ENCODE measurements at regions not wholly inside any gene's neighbourhood (a gene's known extent, or its start where the extent isn't known, plus 50 kb on each side); places are given as distances from the start of the nearest gene placed in this dataset.

DNA sequence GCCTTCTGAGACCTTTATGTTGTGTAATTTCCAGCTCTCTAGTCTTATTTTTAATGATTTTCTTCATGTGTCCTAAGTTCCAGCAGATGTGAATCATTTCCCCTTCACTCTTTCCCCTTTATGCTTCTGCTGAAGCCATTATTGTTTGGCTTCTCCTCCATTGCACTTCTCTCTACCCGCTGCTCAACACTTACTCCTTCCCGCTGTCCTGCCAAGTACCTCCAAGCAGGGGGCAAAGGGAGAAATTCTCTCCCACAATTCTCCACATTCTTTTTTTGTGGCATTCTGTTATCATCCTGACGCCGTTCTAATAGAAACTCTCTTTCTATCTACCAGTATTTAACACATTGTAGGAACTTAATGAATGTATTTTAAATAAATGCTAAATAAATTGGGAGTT is 388.9 kb upstream of the TPK1 start:
- intact Hi-C loops (cut with micrococcal nuclease) = no loop called here
- CTCF ChIA-PET = no interaction called here
- Mint-ChIP-seq H3K4me3 (no peak overlapping the region), H3K9me3 (no peaks in the 10 kb centered on the region), H3K36me3 (ENCODE audit: low read depth) (no peaks in the 10 kb centered on the region), H3K4me1 (ENCODE audit: low read depth) (no peaks in the 10 kb centered on the region), H3K27ac (no peak overlapping the region), H3K27me3 (ENCODE audit: low read depth) (no peaks in the 10 kb centered on the region)
- DNase-seq = no peak

DNA sequence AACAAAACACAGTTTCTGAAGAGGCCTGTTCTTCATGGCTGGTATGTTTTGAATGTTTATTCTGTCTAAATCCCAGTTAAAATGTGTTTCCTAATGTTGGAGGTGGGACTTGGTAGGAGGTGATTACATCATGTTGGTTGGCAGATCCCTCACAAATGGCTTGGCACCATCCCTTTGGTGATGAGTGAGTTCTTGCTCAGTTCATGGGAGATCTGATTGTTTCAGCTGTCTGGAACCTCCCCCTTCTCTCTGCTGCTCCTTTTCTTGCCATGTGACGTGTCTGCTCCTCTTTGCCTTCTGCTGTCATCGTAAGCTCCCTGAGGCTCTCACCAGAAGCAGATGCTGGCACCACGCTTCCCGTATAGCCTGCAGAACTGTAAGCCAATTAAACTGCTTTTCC is 383.6 kb upstream of the TPK1 start:
- peaks cover 2% of the 10 kb centered on the region for H3K9me3 Mint-ChIP-seq
- no peaks in the 10 kb centered on the region for H3K36me3 Mint-ChIP-seq (ENCODE audit: low read depth)
- no peak for DNase-seq
- H3K27ac Mint-ChIP-seq = no peak overlapping the region
- no peaks in the 10 kb centered on the region for H3K27me3 Mint-ChIP-seq (ENCODE audit: low read depth)
- H3K4me3 Mint-ChIP-seq = no peak overlapping the region
- no peaks in the 10 kb centered on the region for H3K4me1 Mint-ChIP-seq (ENCODE audit: low read depth)
- intact Hi-C loops (cut with micrococcal nuclease) = no loop called here
- CTCF ChIA-PET = no interaction called here

DNA sequence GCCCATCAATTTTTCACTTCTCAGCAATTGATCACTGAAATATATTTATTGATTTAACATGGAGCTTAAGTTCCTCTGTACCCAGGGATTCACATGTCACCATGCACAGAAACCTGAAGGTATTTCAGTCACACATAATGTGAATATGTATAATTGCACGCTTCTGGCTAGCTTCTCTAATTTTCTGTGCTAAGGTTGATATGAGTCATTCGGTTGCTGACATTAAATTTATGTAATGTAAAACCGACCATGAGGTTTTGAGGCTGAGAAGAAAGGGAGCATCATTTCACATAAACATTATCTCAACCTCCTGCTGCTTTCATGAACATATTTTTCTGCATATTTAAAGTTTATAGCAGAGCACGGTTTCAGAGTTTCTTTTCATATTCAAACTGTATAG is 381.0 kb upstream of the TPK1 start:
- intact Hi-C loops (cut with micrococcal nuclease) = no loop called here
- no peak for DNase-seq
- Mint-ChIP-seq H3K4me1 (ENCODE audit: low read depth) (no peaks in the 10 kb centered on the region), H3K27ac (no peak overlapping the region), H3K36me3 (ENCODE audit: low read depth) (no peaks in the 10 kb centered on the region), H3K9me3 (peaks cover 2% of the 10 kb centered on the region), H3K27me3 (ENCODE audit: low read depth) (no peaks in the 10 kb centered on the region), H3K4me3 (no peak overlapping the region)
- CTCF ChIA-PET = no interaction called here

DNA sequence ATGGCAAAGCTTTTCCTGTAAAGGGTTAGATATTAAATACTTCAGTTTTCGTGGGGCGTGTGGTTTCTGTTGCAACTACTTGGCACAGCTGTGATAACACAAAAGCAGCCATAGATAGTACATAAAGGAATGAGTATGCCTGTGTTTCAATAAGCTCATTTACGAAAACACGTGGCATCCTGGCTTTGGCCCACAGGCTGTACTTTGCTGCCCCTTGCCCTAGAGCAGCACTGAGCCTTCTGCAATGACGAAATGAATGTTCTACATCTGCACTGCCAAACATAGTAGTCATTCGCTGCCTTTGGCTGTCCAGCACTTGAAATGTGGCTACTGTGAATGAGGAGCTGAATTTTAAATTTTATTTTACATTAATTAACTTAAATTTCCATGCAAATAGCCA is 376.2 kb upstream of the TPK1 start:
- CTCF ChIA-PET = no interaction called here
- Mint-ChIP-seq H3K4me3 (no peak overlapping the region), H3K4me1 (ENCODE audit: low read depth) (no peaks in the 10 kb centered on the region), H3K9me3 (peaks cover 2% of the 10 kb centered on the region), H3K27me3 (ENCODE audit: low read depth) (peaks cover 2% of the 10 kb centered on the region), H3K36me3 (ENCODE audit: low read depth) (no peaks in the 10 kb centered on the region), H3K27ac (no peak overlapping the region)
- DNase-seq = no peak
- intact Hi-C loops (cut with micrococcal nuclease) = no loop called here

DNA sequence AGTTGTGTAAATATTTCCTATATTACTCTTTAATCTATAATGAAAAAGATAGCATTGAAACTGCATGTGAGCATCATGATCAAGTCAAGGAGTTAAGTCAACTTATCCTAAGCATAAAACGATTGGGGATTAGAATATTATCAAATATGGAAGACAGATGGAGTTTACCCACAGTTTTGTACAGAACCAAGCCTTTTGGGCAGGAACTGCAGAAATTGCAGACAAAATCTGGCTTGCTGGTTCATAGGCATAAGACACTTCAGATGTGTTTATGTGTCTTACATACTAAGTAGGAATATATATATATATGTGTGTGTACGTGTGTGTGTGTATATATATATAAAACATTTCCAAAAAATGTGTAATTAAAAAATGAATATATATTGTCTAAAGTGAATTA is 375.4 kb upstream of the TPK1 start:
- H3K27me3 Mint-ChIP-seq (ENCODE audit: low read depth) = peaks cover 2% of the 10 kb centered on the region
- H3K4me3 Mint-ChIP-seq = no peak overlapping the region

DNA sequence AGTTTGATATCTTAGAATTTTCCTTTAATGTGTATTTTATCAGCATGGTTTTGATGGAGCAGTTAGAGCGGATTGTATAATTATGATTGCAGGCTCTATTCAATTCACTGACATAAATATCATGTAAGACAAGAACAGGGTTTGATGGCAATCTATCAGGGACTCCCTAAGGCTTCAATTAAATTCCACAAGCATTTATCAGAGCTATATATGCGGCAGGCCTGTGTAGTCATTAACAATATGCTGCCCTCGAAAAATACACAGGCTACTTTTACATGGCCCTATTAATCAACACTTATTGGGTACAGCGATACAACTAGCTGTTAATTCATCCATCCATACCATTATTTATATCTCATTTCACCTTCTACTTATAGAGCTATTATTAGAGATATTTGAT is 358.1 kb upstream of the TPK1 start:
- Mint-ChIP-seq H3K27ac (no peak overlapping the region), H3K36me3 (ENCODE audit: low read depth) (no peaks in the 10 kb centered on the region), H3K9me3 (no peaks in the 10 kb centered on the region), H3K27me3 (ENCODE audit: low read depth) (no peaks in the 10 kb centered on the region), H3K4me1 (ENCODE audit: low read depth) (no peaks in the 10 kb centered on the region), H3K4me3 (no peak overlapping the region)
- no peak for DNase-seq
- intact Hi-C loops (cut with micrococcal nuclease) = no loop called here
- CTCF ChIA-PET = no interaction called here

More for the DNA sequence above, 375.4 kb upstream of the TPK1 start:
- no peaks in the 10 kb centered on the region for H3K4me1 Mint-ChIP-seq (ENCODE audit: low read depth)
- no peaks in the 10 kb centered on the region for H3K9me3 Mint-ChIP-seq
- CTCF ChIA-PET = interaction anchor here (1.6 kb wide), 1 partner anchor 10 kb away, joined by 4 read pairs; no protein-coding TSS in a partner anchor
- no peaks in the 10 kb centered on the region for H3K36me3 Mint-ChIP-seq (ENCODE audit: low read depth)
- DNase-seq = no peak
- H3K27ac Mint-ChIP-seq = no peak overlapping the region
- intact Hi-C loops (cut with micrococcal nuclease) = no loop called here

DNA sequence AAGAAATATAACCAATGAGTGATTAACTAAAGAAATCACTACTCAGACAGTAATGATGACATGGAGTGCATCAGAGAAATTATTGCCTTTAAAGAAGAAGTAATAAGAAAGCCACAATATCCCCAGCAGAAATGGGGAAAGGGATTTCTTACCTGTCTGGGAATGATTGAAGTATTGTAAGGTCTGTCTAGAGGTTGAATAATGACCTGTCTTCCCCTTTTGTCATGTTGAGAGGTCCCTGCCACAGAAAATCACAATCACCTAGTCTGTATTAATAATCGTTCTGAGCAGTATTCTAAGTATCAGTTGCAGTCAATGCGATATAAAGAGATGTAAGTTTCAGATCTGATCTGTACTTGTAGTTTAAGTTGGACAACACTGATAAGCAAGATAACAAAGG is 349.1 kb upstream of the TPK1 start:
- no peaks in the 10 kb centered on the region for H3K36me3 Mint-ChIP-seq (ENCODE audit: low read depth)
- CTCF ChIA-PET = no interaction called here
- H3K9me3 Mint-ChIP-seq = no peaks in the 10 kb centered on the region
- no peak for DNase-seq
- intact Hi-C loops (cut with micrococcal nuclease) = no loop called here
- H3K27me3 Mint-ChIP-seq (ENCODE audit: low read depth) = peaks cover 7% of the 10 kb centered on the region
- H3K27ac Mint-ChIP-seq = no peak overlapping the region
- H3K4me3 Mint-ChIP-seq = no peak overlapping the region
- no peaks in the 10 kb centered on the region for H3K4me1 Mint-ChIP-seq (ENCODE audit: low read depth)

DNA sequence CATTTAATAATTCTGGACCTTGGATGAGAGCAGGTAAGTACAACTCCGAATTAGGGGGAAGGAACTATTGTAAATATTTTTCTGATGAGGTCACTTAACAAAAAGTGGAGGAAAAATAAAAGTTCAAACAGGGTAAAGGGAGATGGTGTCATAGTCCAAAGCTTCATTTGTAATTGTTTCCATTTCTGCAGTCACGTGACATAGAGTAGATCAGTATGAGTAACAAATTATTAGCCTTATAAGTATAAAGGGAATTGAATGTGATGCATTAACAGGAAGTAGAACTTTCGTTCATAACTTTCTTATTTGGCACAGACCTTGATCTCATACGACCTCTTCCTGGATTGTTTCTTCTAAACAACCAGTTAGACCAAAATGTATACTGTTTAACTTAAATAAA is 347.2 kb upstream of the TPK1 start:
- H3K4me1 Mint-ChIP-seq (ENCODE audit: low read depth) = no peaks in the 10 kb centered on the region
- no peak overlapping the region for H3K27ac Mint-ChIP-seq
- H3K9me3 Mint-ChIP-seq = no peaks in the 10 kb centered on the region
- H3K27me3 Mint-ChIP-seq (ENCODE audit: low read depth) = peaks cover 7% of the 10 kb centered on the region
- no peaks in the 10 kb centered on the region for H3K36me3 Mint-ChIP-seq (ENCODE audit: low read depth)
- H3K4me3 Mint-ChIP-seq = no peak overlapping the region
- no peak for DNase-seq
- CTCF ChIA-PET = no interaction called here
- intact Hi-C loops (cut with micrococcal nuclease) = no loop called here

DNA sequence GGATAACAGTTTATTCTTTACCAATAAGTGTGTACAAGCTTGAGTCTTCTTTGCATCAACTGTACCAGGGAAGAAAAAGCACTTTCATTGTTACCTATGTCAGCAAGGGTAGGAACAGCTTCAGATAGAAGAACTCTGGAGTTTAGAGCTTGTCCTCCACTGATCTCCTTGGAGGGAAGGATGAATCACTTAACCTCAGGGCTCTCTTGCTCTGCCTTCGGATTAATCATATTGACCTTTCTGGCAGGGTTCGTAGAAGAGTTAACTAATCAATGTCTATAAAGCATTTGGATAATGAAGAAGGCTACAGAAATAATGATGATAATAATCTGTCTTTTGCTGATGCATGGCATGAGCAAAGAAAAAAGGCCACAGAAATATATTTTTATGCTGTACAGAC is 339.5 kb upstream of the TPK1 start:
- Mint-ChIP-seq H3K27me3 (ENCODE audit: low read depth) (no peaks in the 10 kb centered on the region), H3K9me3 (no peaks in the 10 kb centered on the region), H3K27ac (no peak overlapping the region), H3K36me3 (ENCODE audit: low read depth) (no peaks in the 10 kb centered on the region), H3K4me3 (no peak overlapping the region), H3K4me1 (ENCODE audit: low read depth) (no peaks in the 10 kb centered on the region)
- intact Hi-C loops (cut with micrococcal nuclease) = no loop called here
- CTCF ChIA-PET = no interaction called here
- DNase-seq = no peak

DNA sequence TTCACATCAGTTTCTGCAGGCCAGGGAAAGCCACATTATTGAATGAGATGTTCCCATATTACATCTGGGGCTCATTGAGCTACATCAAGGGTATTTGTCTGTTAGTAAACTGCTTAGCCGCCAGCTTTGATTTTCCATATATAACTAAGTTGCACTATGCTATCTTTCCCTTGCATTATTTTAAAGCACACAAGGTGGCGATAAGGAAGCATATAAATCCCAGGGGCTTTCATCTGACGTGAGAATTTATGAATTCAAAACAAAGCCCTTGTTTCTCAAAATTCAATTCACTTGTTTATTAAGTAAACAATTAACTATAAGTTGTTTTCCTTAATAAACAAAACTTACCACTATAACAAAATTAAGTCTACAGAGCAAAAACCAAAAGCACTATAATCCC is 334.1 kb upstream of the TPK1 start:
- Mint-ChIP-seq H3K36me3 (ENCODE audit: low read depth) (no peaks in the 10 kb centered on the region), H3K27me3 (ENCODE audit: low read depth) (peaks cover 8% of the 10 kb centered on the region), H3K4me1 (ENCODE audit: low read depth) (no peaks in the 10 kb centered on the region), H3K4me3 (no peak overlapping the region), H3K9me3 (no peaks in the 10 kb centered on the region), H3K27ac (no peak overlapping the region)
- intact Hi-C loops (cut with micrococcal nuclease) = loop anchor here (5.0 kb wide), 1 partner anchor 922 kb away; no protein-coding TSS in a partner anchor
- CTCF ChIA-PET = no interaction called here
- DNase-seq = no peak

DNA sequence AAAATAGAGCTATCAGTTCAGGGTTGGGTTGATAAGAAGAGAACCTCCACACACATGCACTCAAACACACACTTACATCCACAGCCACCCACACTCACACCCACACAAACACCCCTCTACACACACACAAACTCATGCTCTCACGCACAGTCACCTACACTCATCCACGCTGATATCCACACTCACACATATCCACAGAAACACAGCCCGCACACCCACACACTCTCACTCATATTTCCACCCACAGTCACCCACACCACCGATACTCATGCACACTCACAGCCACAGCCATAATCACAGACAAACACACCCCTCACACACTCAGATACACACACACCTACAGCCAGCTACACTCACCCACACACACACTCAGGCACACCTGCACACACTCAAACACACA is 333.0 kb upstream of the TPK1 start:
- Mint-ChIP-seq H3K36me3 (ENCODE audit: low read depth) (no peaks in the 10 kb centered on the region), H3K9me3 (no peaks in the 10 kb centered on the region), H3K27me3 (ENCODE audit: low read depth) (peaks cover 8% of the 10 kb centered on the region), H3K4me1 (ENCODE audit: low read depth) (no peaks in the 10 kb centered on the region), H3K27ac (no peak overlapping the region), H3K4me3 (no peak overlapping the region)
- CTCF ChIA-PET = interaction anchor here (0.5 kb wide), 1 partner anchor 430 kb away, joined by 3 read pairs; no protein-coding TSS in a partner anchor
- no peak for DNase-seq
- intact Hi-C loops (cut with micrococcal nuclease) = no loop called here

DNA sequence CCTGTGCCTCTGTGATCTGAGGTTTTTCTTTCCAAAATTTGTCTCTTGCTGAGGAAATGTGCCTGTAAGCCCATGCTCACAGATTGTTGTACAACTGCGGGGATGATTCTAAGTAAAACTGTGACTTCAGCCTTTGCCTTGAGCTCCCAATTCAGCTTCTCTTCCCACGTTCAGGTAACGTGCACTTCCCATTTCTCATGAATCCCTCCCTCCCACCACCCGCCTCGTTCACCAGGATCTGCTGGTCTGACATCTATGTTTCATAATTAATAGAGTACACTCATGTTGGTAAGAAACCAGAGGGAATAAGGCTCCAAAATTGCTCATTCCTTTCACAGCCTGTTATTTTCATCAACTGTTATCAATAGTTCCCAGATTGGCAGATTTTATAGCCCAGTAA is 332.6 kb upstream of the TPK1 start:
- peaks cover 8% of the 10 kb centered on the region for H3K27me3 Mint-ChIP-seq (ENCODE audit: low read depth)
- CTCF ChIA-PET = interaction anchor here (0.5 kb wide), 1 partner anchor 430 kb away, joined by 3 read pairs; no protein-coding TSS in a partner anchor
- no peak overlapping the region for H3K4me3 Mint-ChIP-seq
- H3K4me1 Mint-ChIP-seq (ENCODE audit: low read depth) = no peaks in the 10 kb centered on the region
- no peaks in the 10 kb centered on the region for H3K9me3 Mint-ChIP-seq
- DNase-seq = no peak
- intact Hi-C loops (cut with micrococcal nuclease) = no loop called here
- H3K36me3 Mint-ChIP-seq (ENCODE audit: low read depth) = no peaks in the 10 kb centered on the region
- H3K27ac Mint-ChIP-seq = no peak overlapping the region

DNA sequence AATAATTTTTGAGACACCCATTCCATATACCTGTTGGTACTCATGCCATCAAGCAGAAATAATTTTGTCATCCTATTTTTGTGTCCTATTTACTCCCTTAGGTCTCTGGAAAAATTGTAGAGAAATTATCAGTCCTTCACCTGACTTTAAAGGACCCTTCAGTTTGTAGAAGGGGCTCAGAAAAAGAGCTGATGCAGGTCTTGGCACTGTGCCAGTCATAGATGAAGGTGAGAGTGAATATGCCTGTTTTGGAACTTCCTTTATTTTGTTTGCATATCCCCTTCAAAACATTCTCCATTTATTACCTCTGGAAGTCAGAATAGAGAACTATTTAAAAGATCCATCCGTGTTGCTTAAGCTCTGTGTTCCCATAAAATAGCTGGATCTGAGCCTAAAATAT is 321.0 kb upstream of the TPK1 start:
- Mint-ChIP-seq H3K9me3 (no peaks in the 10 kb centered on the region), H3K4me1 (ENCODE audit: low read depth) (no peaks in the 10 kb centered on the region), H3K36me3 (ENCODE audit: low read depth) (no peaks in the 10 kb centered on the region), H3K4me3 (no peak overlapping the region), H3K27ac (no peak overlapping the region), H3K27me3 (ENCODE audit: low read depth) (peaks cover 2% of the 10 kb centered on the region)
- CTCF ChIA-PET = no interaction called here
- intact Hi-C loops (cut with micrococcal nuclease) = no loop called here
- DNase-seq = no peak

DNA sequence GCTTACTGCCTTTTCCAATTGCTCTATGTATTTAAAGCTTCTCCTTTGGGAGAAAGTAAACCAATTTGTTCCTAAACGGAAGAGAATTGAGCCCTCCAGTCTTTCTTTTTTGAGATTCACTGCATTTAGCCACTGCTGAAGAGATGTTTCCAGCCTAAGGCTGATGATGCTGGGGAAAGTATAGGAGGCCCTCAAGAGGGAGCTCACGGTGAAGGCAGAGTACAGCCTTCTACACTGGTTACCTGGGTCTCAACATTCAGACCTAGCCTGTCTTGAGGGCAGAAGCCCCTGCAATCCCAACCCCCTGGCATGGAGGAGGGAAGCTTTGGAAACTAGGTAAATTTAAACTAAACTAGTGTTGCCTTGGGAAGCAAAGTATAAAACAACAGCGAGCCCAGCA is 316.7 kb upstream of the TPK1 start:
- no peak overlapping the region for H3K4me3 Mint-ChIP-seq
- H3K36me3 Mint-ChIP-seq (ENCODE audit: low read depth) = no peaks in the 10 kb centered on the region
- H3K9me3 Mint-ChIP-seq = no peaks in the 10 kb centered on the region
- no peaks in the 10 kb centered on the region for H3K4me1 Mint-ChIP-seq (ENCODE audit: low read depth)
- intact Hi-C loops (cut with micrococcal nuclease) = no loop called here
- CTCF ChIA-PET = no interaction called here
- H3K27ac Mint-ChIP-seq = no peak overlapping the region
- peaks cover 12% of the 10 kb centered on the region for H3K27me3 Mint-ChIP-seq (ENCODE audit: low read depth)
- DNase-seq = no peak
